ENCODE measurements at regions not wholly inside any gene's neighbourhood (a gene's known extent, or its start where the extent isn't known, plus 50 kb on each side); places are given as distances from the start of the nearest gene placed in this dataset.

DNA sequence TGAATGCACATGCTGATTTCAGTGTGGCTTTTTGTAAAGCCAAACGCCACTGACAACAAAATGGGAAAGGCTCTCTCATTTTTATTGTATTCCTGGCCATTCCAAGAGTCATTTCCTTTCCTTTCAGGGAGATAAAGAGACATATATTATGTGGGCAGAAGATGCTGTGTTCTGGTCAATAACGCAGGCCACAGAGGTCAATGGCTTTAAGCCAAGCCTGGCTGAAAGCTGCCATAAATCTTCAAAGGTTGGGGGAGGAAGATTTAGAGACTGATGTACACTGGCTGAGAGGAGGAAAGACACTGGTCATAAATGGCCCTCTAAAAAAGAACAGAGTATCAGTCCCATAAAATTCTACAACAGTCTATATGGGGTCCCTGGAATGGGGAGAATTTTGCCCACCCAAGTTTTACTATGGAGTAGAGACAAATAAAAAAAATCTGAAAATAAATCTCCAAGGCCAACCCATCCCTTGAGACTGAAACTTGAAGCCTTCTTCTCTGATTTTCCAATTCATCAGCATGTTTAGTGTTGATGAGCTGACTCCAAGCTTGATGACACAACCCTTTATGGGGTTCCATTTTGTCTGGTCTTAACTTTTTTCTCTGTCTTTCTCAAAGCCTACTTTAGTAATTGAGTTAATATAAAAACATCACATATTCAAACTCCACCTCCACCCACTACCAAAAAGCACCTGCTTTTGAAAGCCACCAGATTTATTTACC lies 152.1 kb upstream of the SLC24A2 start:
- Histone ChIP-seq H3K4me3 (ENCODE audit: insufficient read depth, low read depth, low read length) (no peak overlapping the region), H3K27me3 (ENCODE audit: insufficient read depth, low read length) (peaks cover 6% of the 10 kb centered on the region), H3K79me2 (ENCODE audit: insufficient read depth, low read length) (no peaks in the 10 kb centered on the region), H3K4me2 (ENCODE audit: low read length) (no peak overlapping the region), H3K9ac (ENCODE audit: low read length) (no peak overlapping the region), H3K4me1 (ENCODE audit: insufficient read depth, low read length) (no peaks in the 10 kb centered on the region), H3K9me3 (ENCODE audit: insufficient read depth, low read depth, low read length) (no peaks in the 10 kb centered on the region), H3K27ac (ENCODE audit: low read depth, low read length) (no peak overlapping the region), H2AFZ (ENCODE audit: low read depth, low read length) (no peak overlapping the region), H4K20me1 (ENCODE audit: insufficient read depth, low read length) (no peaks in the 10 kb centered on the region), H3K36me3 (ENCODE audit: insufficient read depth, low read length) (no peaks in the 10 kb centered on the region)
- Mint-ChIP-seq H3K4me1 (ENCODE audit: low read depth, unreplicated experiment) (peaks cover 7% of the 10 kb centered on the region), H3K27me3 (ENCODE audit: low read depth, unreplicated experiment) (peaks cover 7% of the 10 kb centered on the region), H3K9me3 (ENCODE audit: unreplicated experiment) (no peaks in the 10 kb centered on the region), H3K4me3 (ENCODE audit: unreplicated experiment) (no peak overlapping the region), H3K27ac (ENCODE audit: unreplicated experiment) (peak overlapping the region; percentile 58), H3K36me3 (ENCODE audit: low read depth, unreplicated experiment) (no peaks in the 10 kb centered on the region)
- FAIRE-seq (no peak), DNase-seq (ENCODE audit: low read depth) (no peak)
- TF ChIP-seq, protein P1, sequence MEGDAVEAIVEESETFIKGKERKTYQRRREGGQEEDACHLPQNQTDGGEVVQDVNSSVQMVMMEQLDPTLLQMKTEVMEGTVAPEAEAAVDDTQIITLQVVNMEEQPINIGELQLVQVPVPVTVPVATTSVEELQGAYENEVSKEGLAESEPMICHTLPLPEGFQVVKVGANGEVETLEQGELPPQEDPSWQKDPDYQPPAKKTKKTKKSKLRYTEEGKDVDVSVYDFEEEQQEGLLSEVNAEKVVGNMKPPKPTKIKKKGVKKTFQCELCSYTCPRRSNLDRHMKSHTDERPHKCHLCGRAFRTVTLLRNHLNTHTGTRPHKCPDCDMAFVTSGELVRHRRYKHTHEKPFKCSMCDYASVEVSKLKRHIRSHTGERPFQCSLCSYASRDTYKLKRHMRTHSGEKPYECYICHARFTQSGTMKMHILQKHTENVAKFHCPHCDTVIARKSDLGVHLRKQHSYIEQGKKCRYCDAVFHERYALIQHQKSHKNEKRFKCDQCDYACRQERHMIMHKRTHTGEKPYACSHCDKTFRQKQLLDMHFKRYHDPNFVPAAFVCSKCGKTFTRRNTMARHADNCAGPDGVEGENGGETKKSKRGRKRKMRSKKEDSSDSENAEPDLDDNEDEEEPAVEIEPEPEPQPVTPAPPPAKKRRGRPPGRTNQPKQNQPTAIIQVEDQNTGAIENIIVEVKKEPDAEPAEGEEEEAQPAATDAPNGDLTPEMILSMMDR (IDR thresholded peaks at IDR 0.05; ENCODE audit: insufficient read depth, low read depth, low read length), result no peak
- no peak for TF ChIP-seq EZH2 (IDR thresholded peaks at IDR 0.05; ENCODE audit: insufficient read depth, low read length)

DNA sequence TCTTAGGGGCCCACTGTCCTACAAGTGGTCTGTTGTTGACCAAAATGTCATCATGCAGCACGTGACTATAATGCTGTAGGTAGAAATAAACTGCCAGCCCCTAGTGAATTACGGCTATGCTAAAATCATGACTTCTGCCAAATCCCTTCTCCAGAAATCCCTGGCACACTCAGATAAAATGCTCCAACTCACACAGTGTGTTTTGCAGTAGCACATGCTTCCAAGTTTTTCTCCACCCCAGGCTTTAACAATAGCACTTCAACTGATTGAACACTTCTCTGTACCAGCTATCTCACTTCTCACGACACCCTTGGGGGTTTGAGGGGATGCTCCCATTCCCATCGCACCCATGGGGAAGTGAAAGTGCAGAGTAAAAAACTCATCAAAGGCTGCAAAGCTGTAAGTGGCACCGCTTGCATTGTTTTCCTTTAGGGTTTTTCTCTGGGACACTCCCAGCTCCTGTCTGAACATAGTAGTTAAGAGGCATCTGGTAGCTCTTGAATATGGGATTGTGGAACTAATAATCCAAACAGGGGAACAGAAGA lies 151.0 kb upstream of the SLC24A2 start:
- no peak for DNase-seq (ENCODE audit: low read depth)
- TF ChIP-seq EZH2 (IDR thresholded peaks at IDR 0.05; ENCODE audit: insufficient read depth, low read length), result no peak
- TF ChIP-seq, protein P1 (IDR thresholded peaks at IDR 0.05; ENCODE audit: insufficient read depth, low read depth, low read length), result no peak
- FAIRE-seq, result no peak
- H3K27ac Mint-ChIP-seq (ENCODE audit: unreplicated experiment), result no peak overlapping the region
- no peak overlapping the region for H3K27ac ChIP-seq (ENCODE audit: low read depth, low read length)
- H3K4me3 ChIP-seq (ENCODE audit: insufficient read depth, low read depth, low read length), result no peak overlapping the region
- H3K27me3 ChIP-seq (ENCODE audit: insufficient read depth, low read length), result peaks cover 4% of the 10 kb centered on the region
- H3K4me1 Mint-ChIP-seq (ENCODE audit: low read depth, unreplicated experiment), result peaks cover 7% of the 10 kb centered on the region
- no peaks in the 10 kb centered on the region for H4K20me1 ChIP-seq (ENCODE audit: insufficient read depth, low read length)
- H2AFZ ChIP-seq (ENCODE audit: low read depth, low read length), result no peak overlapping the region
- peaks cover 8% of the 10 kb centered on the region for H3K27me3 Mint-ChIP-seq (ENCODE audit: low read depth, unreplicated experiment)
- no peaks in the 10 kb centered on the region for H3K9me3 ChIP-seq (ENCODE audit: insufficient read depth, low read depth, low read length)
- H3K36me3 ChIP-seq (ENCODE audit: insufficient read depth, low read length), result no peaks in the 10 kb centered on the region
- no peaks in the 10 kb centered on the region for H3K79me2 ChIP-seq (ENCODE audit: insufficient read depth, low read length)
- H3K4me1 ChIP-seq (ENCODE audit: insufficient read depth, low read length), result no peaks in the 10 kb centered on the region
- no peak overlapping the region for H3K9ac ChIP-seq (ENCODE audit: low read length)
- no peaks in the 10 kb centered on the region for H3K36me3 Mint-ChIP-seq (ENCODE audit: low read depth, unreplicated experiment)
- H3K4me2 ChIP-seq (ENCODE audit: low read length), result no peak overlapping the region
- no peak overlapping the region for H3K4me3 Mint-ChIP-seq (ENCODE audit: unreplicated experiment)
- no peaks in the 10 kb centered on the region for H3K9me3 Mint-ChIP-seq (ENCODE audit: unreplicated experiment)

All from astrocyte (in vitro differentiated cells and primary cell).